Loucy (cell line): ENCODE measurements at regions not wholly inside any gene's neighbourhood (a gene's known extent, or its start where the extent isn't known, plus 50 kb on each side); places are given as distances from the start of the nearest gene placed in this dataset.

Experiments used
- H2AFZ ChIP-seq: fragments of 200-600 bp; sonication (generic); 2 replicates; pipeline ENCODE4 v1.6.0; 2016; ENCODE audit warnings: antibody characterized with exemption, mild to moderate bottlenecking, low read length, moderate library complexity
- H3F3A ChIP-seq: fragments of 200-600 bp; 2 replicates; pipeline ENCODE4 v1.6.0; 2016; ENCODE audit warnings: antibody characterized with exemption, low read depth, mild to moderate bottlenecking
- H3K27me3 ChIP-seq: fragments of 200-600 bp; sonication (generic); 2 replicates; pipeline ENCODE4 v1.6.1; 2014; ENCODE audit warnings: low read length, mild to moderate bottlenecking; ENCODE audit not compliant: insufficient read depth, poor library complexity, severe bottlenecking
- H3K36me3 ChIP-seq: fragments of 200-600 bp; sonication (generic); 2 replicates; pipeline ENCODE4 v1.6.1; 2016; ENCODE audit warnings: low read length; ENCODE audit not compliant: insufficient read depth
- H3K4me1 ChIP-seq: fragments of 200-600 bp; sonication (generic); 2 replicates; pipeline ENCODE4 v1.5.1; 2014; ENCODE audit warnings: low read length, mild to moderate bottlenecking; ENCODE audit not compliant: insufficient read depth, poor library complexity, severe bottlenecking
- H3K4me2 ChIP-seq: fragments of 200-600 bp; sonication (generic); 2 replicates; pipeline ENCODE4 v1.6.0; 2014; ENCODE audit warnings: antibody characterized with exemption, low read length, low read depth, mild to moderate bottlenecking; ENCODE audit not compliant: poor library complexity, severe bottlenecking
- H3K4me3 ChIP-seq: fragments of 200-600 bp; sonication (generic); 2 replicates; pipeline ENCODE4 v1.5.1; 2014; ENCODE audit warnings: low read length, mild to moderate bottlenecking, mixed read lengths; ENCODE audit not compliant: poor library complexity, severe bottlenecking
- H3K79me2 ChIP-seq: fragments of 200-600 bp; sonication (generic); 2 replicates; pipeline ENCODE4 v1.6.1; 2014; ENCODE audit warnings: low read length; ENCODE audit not compliant: insufficient read depth
- H3K9ac ChIP-seq: fragments of 200-600 bp; sonication (generic); 2 replicates; pipeline ENCODE4 v1.6.0; 2014; ENCODE audit warnings: mild to moderate bottlenecking, low read depth, low read length, moderate library complexity; ENCODE audit not compliant: poor library complexity, severe bottlenecking
- H3K9me2 ChIP-seq: fragments of 200-600 bp; sonication (generic); replicated peaks from 2 replicates; pipeline ENCODE4 v1.6.1; 2016; ENCODE audit warnings: low read depth, low read length, mixed read lengths
- H3K9me3 ChIP-seq: fragments of 200-600 bp; sonication (generic); 2 replicates; pipeline ENCODE4 v1.6.1; 2014; ENCODE audit warnings: mild to moderate bottlenecking, antibody characterized with exemption, low read length, low read depth; ENCODE audit not compliant: insufficient read depth
- H4K20me1 ChIP-seq: fragments of 200-600 bp; sonication (generic); 2 replicates; pipeline ENCODE4 v1.6.0; 2014; ENCODE audit warnings: antibody characterized with exemption, low read length, mild to moderate bottlenecking; ENCODE audit not compliant: insufficient read depth, poor library complexity, severe bottlenecking
- CTCF ChIP-seq: fragments of 200-600 bp; sonication (generic); conservative IDR thresholded peaks from 2 replicates; pipeline ENCODE4 v1.5.1; 2014; ENCODE audit warnings: mild to moderate bottlenecking, antibody characterized with exemption, low read length
- EZH2phosphoT487 ChIP-seq: fragments of 200-600 bp; IDR thresholded peaks from 2 replicates; pipeline ENCODE4 v1.6.1; 2018; ENCODE audit warnings: antibody characterized with exemption, mild to moderate bottlenecking, moderate library complexity, borderline replicate concordance

- TF ChIP-seq EZH2phosphoT487 (no peak), CTCF (no peak)
- Histone ChIP-seq H3K9ac (no peak overlapping the region), H3K4me3 (no peak overlapping the region), H3K36me3 (no peaks in the 10 kb centered on the region), H3K9me2 (no peaks in the 10 kb centered on the region), H4K20me1 (no peaks in the 10 kb centered on the region), H2AFZ (no peak overlapping the region), H3K4me2 (no peak overlapping the region), H3K4me1 (no peaks in the 10 kb centered on the region), H3K9me3 (no peaks in the 10 kb centered on the region), H3F3A (no peaks in the 10 kb centered on the region), H3K79me2 (no peaks in the 10 kb centered on the region), H3K27me3 (no peaks in the 10 kb centered on the region)
These were observed 385.6 kb upstream of the PKN2 start for GRCh38 chr1:88298506-88298905.

- Histone ChIP-seq H3K36me3 (no peaks in the 10 kb centered on the region), H3K9me2 (no peaks in the 10 kb centered on the region), H3K4me2 (no peak overlapping the region), H3K27me3 (no peaks in the 10 kb centered on the region), H2AFZ (no peak overlapping the region), H3K4me3 (no peak overlapping the region), H3F3A (no peaks in the 10 kb centered on the region), H3K9ac (no peak overlapping the region), H4K20me1 (no peaks in the 10 kb centered on the region), H3K79me2 (no peaks in the 10 kb centered on the region), H3K9me3 (no peaks in the 10 kb centered on the region), H3K4me1 (no peaks in the 10 kb centered on the region)
- TF ChIP-seq CTCF (no peak), EZH2phosphoT487 (no peak)
These were observed 383.3 kb upstream of the PKN2 start for GRCh38 chr1:88300752-88301263.

GRCh38 chr1:88302843-88303486, 381.1 kb upstream of the PKN2 start:
- no peaks in the 10 kb centered on the region for H3K36me3 ChIP-seq
- H3K4me2 ChIP-seq: no peak overlapping the region
- no peak overlapping the region for H2AFZ ChIP-seq
- H3K9ac ChIP-seq: no peak overlapping the region
- no peaks in the 10 kb centered on the region for H3K9me2 ChIP-seq
- no peaks in the 10 kb centered on the region for H3K27me3 ChIP-seq
- no peaks in the 10 kb centered on the region for H3K9me3 ChIP-seq
- H3K4me3 ChIP-seq: no peak overlapping the region
- H3F3A ChIP-seq: no peaks in the 10 kb centered on the region
- H3K79me2 ChIP-seq: no peaks in the 10 kb centered on the region
- H4K20me1 ChIP-seq: no peaks in the 10 kb centered on the region
- TF ChIP-seq EZH2phosphoT487 (no peak), CTCF (peak; percentile 37; the same call in 1 of the 2 replicates)
- H3K4me1 ChIP-seq: no peaks in the 10 kb centered on the region
